ENCODE measurements at regions not wholly inside any gene's neighbourhood (a gene's known extent, or its start where the extent isn't known, plus 50 kb on each side); places are given as distances from the start of the nearest gene placed in this dataset.

- no peak for TF ChIP-seq POLR2A (IDR thresholded peaks at IDR 0.05)
- no peak for TF ChIP-seq POLR2AphosphoS5 (IDR thresholded peaks at IDR 0.05; ENCODE audit: insufficient read depth in 1 of 2, low read depth in 1 of 2)
Measured at GRCh38 chr6:11648436-11648775, 110.9 kb downstream of the TMEM170B start.

Data from vagina (tissue), 2 donors.